NCI-H2081 treated with DMSO at 0.1 percent for 48 hours (cell line): ENCODE measurements at regions not wholly inside any gene's neighbourhood (a gene's known extent, or its start where the extent isn't known, plus 50 kb on each side); places are given as distances from the start of the nearest gene placed in this dataset.
"Not testable (repeated sequence)": the region's sequence is repeated elsewhere in the genome, so short reads cannot be mapped to it uniquely, and the experiment has no call there.

ENCODE experiments used
- DNase-seq: peaks from one replicate; lab custom pipeline; 2025; lab: John Stamatoyannopoulos, UW

DNA sequence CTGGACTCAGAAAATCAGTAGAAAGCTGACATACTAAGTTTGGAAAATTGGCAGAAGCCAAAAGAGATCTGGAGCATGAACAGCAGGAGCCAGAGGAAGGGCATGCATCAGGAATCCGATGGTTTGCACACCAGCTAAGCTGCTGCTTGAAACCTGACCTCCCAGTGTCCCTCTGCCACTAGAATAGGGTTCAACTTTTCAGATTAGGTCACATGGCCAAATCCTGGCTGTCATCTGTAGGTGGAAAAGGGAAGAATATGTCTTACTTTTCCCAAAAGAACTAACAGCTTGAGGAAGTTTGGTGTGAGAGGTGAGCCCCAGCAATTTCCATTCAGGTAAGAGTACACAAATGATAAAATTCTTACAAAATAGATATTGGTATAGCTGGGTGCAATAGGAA, 732.6 kb downstream of the RERGL start:
- no peak for DNase-seq

DNA sequence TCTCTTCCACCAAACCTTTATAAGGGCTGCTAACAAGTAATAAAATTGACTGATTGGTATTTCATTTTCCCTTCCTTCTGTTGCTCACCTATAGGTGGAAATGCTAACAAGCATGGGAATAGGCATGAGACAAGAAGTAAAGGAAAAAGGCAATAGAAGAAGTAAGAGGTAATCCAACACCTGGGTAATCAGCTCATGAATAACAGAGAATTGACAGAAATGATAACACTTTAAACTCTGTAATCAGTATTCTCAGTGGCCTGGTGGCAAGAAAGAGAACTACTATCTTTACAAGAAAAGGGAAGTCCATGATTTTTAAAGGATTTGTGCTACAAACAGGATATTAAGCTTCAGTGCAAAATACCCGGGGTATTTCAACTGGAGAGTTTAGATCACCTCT, 737.8 kb downstream of the RERGL start:
- DNase-seq = no peak

DNA sequence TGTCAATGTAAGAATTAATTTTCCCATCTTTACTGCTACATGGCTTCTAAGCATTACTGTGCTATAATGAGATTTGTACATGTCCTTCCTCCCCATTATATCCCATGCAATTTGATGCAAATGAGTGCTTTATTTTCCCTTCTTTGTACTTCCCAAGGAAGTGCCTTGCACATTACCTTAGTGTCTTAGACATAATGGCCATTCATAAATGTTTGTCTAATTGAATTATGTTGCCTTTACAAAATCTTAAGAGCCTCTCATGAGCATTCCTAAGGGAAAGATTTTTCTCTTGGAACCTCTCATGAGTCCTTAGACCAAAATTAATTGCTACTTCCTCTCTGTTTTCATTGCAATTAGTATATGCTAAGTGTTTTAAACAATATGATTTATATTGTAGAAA, 741.7 kb downstream of the RERGL start:
- no peak for DNase-seq

DNA sequence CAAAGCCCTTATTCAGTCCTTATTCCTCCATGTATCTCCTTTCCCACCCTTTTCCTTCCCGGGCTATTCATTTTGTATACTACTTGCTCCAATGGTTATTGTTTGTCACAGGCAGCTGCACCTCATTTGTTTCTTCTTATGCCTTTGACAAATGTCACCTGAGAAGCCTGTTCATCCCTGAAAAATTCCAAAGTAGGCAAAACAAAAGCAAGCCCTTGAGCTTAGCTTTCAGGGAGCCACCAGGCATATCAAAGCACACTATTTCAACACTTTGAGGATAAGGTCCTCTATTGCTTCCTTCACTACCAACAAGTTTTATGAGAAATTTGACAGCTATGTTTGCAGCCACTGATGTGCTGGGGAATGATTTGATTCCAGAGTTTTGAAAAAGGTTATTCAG, 738.7 kb upstream of the LMO3 start:
- DNase-seq = no peak

DNA sequence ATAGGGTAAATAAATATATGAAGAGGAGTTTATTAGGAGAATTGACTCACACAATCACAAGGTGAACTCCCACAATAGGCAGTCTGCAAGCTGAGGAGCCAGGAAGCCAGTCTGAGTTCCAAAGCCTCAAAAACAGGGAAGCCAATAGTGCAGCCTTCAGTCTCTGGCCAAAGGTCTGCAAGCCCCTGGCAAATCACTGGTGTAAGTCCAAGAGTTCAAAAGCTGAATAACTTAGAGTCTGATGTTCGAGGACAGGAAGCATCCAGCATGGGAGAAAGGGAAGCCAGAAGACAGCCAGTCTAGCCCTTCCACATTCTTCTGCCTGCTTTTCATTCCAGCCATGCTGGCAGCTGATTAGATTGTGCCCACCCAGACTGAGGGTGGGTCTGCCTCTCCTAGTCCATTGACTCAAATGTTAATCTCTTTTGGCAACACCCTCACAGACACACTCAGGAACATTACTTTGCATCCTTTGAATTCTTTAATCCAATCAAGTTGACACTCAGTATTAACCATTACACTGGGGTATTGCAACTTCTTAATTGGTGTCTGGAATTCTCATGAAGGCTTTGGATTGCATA, 736.5 kb upstream of the LMO3 start:
- DNase-seq = no peak

DNA sequence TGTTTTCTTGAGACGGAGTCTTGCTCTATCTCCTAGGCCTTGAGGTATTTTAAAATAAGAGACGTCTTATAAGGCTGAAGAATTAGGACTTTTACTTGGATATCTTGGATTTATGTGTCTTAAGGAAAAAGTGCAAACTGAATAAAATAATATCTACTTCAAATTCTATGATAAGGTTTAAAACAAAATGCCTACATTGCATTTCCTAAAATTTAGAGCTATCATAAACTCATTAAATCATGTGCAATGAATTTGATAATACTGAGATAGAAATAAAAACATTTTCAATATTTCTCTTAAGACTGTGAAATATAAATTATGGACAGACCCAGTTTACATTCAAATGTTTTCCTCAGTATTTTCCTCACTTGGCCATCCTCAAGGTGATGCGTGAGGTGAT, 729.5 kb upstream of the LMO3 start:
- DNase-seq = no peak

DNA sequence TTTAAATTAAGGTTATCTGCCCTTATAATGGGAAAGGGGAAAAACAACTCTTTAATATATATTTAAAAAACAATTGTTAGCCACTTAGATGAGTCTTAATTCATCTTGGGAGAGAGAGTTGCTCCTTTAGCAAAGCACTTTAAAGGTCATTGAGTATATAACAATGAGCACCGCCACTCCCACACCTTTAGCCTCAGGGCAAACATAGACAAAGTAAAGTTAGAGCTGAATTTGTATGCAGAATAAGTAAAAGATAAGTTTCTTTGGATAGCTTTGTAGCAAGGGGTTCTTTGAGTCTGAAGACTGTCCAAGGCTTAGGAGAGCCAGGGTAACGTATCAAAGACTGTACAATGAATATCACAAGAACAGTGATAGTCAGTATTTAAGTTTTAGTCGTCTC, 728.8 kb upstream of the LMO3 start:
- no peak for DNase-seq

DNA sequence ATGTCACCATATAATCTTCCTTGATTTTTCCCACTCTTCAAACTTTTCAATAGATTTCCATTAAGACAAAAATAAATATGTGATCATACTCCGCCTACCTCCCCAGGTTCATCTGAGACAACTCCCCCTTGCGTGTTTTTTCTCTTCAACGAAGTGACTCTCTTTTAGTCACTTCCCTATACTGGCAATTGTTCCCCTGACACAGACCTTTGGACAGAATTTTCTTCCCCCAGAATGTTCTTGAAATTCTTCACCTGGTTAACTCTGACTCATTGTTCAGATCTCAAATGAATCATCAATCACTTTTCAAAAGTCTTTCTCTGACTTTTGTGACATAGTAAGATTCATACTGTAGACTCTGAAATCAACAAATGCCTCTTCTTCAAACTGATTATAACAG, 727.3 kb upstream of the LMO3 start:
- DNase-seq = no peak

DNA sequence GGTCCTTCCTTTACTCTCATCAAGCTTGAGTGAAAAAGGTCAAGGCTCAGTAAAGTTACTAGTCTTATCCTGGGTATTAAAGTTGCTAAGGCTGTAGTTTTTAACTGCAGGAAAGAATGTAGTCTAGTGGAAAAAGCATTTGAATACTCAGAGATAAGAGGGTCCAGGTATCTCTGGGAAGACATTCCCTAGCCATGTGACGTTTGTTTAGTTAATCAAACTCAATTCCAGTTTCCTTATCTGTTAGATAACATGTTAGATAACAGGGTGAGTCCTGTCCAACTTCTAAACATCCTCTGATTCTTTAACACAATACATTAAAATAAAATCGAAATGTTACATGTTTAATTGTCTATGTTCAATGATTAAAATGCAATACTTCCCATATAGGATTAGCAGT, 720.7 kb upstream of the LMO3 start:
- no peak for DNase-seq

DNA sequence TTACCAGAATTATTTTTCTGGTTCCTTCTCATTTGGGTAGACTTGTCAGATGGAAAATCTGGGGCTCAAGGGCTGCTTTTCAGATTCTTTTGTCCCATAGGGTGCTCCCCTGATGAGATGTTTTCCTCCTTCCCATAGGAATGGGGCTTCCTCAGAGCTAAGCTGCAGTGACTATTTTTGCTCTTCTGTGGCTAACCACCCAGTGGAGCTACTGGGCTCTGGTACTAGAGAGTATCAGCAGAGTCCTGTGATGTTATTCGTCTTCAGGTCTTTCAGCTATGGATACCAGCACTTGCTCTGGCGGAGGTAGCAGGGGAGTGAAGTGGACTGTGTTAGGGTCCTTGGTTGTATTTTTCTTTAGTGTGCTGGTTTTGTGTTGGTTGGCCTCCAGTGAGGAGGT, 716.1 kb upstream of the LMO3 start:
- DNase-seq = no peak

DNA sequence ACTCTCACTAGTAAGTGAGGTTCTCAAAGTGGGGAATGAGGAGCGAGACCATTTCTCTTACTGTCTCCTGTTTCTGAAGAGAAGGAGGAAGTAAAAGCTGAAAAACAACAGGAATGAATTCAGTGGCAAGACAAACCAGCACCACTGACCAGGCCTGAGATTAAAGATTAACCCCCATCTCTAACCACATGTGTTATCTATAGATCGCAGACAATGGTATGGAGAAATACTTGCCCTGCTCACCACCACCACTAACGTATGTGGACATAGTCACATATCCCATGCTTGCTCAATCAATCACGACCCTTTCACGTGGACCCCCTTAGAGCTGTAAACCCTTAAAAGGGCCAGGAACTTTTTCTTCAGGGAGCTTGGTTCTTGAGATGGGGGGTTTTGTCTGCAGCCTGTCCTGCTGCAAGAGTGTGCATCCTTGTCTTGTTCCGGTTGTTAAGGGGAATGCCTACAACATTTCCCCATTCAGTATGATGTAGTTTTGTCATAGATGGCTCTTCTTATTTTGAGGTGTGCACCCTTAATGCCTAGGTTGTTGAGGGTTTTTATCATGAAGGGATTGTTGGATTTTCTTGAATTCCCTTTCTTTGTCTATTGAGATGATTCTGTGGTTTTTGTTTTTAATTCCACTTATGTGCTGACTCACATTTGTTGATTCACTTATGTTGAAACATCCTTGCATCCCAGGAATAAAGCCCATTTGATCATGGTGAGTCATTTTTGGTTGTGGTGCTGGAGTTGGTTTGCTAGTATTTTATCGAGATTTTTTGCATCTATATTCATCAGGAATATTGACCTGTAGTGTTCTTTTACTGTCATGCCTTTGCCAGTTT, 698.8 kb upstream of the LMO3 start:
- no peak for DNase-seq

DNA sequence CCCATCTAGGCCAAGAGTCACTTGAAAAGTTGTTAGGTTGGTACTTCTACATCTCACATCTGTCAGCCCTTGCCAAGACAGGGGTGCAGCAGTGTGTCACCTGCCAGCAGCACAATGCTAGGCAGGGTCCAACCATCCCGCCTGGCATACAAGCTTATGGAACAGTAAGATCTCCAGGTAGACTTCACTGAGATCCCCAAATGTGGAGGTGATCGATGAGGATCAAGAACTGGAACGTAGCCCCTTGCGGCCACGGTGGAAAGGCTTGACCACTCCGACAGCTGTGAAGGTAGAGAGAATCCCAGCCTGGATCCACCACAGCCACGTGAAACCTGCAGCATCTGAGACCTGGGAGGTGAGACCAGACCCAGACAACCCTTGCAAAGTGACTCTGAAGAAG, 696.0 kb upstream of the LMO3 start:
- no peak for DNase-seq

DNA sequence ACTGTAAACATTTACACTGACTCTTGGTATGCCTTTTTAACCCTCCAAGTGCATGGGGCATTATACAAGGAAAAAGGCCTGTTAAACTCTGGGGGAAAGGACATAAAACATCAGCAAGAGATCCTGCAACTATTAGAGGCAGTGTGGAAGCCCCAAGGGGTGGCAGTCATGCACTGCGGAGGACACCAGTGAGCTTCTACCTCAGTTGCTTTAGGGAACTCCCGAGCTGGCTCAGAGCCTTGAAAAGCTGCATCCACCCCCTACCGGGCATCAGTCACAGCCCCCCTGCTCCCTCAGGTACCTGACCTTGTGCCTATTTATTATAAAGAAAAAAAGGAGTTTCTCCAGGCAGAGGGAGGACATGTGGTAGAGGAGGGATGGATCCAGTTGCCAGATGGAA, 695.6 kb upstream of the LMO3 start:
- DNase-seq = no peak

DNA sequence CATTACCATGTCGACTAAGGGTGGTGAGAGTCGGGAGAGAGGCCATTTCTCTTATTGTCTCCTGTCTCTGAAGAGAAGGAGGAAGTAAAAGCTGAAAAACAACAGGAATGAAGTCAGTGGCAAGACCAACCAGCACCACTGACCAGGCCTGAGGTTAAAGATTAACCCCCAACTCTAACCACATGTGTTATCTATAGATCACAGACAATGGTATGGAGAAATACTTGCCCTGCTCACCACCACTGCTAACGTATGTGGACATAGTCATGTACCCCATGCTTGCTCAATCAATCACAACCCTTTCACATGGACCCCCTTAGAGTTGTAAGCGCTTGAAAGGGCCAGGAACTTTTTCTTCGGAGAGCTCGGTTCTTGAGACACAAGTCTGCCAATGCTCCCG, 690.9 kb upstream of the LMO3 start:
- no peak for DNase-seq

DNA sequence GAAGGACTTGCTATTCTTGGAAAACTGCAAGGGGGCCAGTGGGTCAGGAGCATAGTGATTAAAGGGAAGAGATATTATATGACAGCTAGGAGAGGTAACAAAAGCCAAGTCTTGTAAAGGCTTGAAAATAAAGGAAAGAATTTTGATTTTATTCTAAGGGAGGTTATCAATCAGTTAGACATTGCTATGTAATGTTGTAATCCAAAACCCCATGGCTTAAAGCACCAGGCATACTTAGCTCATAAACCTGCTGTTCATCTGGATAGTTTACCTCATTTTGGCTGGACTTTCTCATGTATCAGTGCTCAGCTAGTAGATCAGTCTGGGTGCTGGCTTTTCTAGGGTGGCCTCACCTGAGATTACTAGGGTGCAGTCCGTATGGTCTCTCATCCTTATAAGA, 680.9 kb upstream of the LMO3 start:
- no peak for DNase-seq

DNA sequence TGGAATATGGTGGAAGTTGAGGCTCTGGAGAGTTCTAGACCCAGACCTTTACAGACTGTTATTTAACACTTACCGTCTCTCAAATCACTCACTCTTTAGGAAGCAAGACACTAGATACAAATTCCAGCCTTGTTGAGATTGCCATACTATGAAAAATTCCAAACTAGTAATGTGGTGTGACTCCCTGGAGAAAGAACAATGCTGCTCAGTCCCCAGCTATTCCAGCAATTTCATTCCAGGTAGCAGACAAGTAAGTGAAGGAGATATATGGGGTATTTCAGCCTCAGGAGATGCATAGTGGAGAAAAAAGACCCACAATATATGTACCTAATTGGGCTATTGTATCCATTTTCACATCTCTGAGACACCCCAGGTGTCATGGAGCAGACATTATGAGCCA, 678.9 kb upstream of the LMO3 start:
- no peak for DNase-seq

DNA sequence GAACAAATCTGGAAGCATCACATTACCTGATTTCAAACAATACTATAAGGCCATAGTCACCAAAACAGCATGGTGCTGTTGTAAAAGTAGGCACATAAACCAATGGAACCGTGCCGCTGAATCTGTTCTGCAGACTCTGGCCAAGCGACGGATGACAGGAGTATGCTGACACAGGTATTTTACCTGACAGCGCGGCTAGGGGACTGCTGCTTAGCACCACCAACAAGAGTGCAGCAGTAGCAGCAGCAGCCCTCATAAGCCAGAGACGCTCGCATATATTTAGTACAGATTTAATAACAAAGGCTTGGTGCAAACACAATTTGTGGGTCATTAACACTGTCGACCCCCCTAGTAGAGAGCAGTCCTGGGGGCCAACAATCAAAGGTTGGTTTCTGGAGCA, 677.6 kb upstream of the LMO3 start:
- no peak for DNase-seq

DNA sequence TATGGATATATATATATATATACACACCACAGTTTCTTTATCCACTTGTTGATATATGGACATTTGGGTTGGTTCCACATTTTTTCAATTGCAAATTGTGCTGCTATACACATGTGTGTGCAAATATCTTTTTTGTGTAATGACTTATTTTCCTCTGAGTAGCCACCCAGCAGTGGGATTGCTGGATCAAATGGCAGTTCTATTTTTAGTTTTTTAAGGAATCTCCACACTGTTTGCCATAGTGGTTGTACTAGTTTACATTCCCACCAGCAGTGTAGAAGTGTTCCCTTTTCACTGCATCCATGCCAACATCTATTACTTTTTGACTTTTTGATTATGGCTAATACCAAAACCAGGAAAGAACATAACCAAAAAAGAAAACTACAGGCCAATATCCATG, 676.2 kb upstream of the LMO3 start:
- DNase-seq = not testable (repeated sequence)

DNA sequence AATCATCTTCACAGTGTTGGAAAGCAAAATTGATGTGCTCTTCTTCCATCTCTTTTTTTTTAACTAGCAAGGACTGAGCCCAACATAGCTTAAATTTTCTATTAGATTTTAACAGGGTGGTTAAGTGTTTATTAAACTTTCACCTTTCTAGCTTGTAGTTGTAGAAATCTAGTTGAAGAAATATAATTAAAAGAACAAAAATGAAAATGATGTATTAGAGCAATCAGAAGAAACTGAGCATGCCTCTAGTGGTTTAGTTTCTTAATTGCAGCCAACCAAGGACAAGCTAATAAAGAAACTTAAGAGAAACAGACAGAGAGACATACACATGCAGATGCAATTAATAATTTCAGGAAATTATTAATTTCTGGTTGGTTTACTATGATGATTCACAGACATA, 673.0 kb upstream of the LMO3 start:
- no peak for DNase-seq

DNA sequence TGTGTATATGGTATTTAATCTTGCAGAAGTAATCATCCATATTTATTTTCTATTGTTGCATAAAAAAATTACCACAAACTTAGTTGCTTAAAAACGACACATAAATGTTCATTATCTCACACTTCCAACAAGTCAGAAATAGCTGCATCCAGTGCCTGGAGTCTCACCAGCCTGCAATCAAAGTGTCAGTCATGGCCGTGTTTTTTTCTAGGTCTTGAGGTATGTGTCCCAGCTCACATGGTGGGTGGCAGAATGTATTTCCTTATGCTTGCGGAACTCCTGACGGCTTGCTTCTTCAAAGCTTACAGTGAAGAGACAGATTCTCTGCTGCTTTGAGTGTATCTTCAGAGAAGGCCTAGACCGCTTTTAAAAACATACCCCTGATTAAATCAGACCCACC, 670.2 kb upstream of the LMO3 start:
- DNase-seq = no peak

DNA sequence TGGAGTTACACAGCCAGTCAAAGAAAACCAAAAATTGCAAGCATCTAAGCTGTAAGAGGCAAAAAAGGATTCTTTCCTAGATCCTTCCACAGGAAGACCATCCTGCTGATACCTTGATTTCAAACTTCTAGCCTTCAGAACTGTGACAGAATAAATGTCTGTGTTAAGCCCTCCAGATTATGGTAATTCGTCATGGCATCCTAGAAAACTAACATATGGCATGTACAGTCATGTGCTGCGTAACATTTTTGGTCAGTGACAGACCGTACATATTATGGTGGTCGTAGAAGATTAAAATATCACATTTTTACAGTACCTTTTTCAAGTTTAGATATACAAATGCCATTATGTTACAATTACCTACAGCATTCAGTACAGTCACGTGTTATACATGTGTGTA, 660.9 kb upstream of the LMO3 start:
- DNase-seq = no peak

DNA sequence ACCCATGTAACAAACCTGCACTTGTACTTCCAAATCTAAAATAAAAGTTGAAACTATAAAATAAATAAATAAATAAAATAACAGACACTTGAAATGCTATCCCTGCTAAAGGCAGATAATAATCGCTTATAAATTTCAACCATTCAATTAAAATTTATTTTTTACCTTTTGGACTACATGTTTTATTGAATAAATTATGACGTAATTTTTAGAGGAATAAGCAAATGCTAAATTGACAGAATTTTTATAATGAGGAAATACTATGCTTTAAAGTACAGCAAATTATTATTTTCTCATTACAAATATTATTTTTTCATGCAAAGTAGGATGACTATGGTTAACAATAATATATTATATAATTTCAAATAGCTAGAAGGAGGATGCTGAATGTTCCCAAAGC, 658.6 kb upstream of the LMO3 start:
- no peak for DNase-seq

DNA sequence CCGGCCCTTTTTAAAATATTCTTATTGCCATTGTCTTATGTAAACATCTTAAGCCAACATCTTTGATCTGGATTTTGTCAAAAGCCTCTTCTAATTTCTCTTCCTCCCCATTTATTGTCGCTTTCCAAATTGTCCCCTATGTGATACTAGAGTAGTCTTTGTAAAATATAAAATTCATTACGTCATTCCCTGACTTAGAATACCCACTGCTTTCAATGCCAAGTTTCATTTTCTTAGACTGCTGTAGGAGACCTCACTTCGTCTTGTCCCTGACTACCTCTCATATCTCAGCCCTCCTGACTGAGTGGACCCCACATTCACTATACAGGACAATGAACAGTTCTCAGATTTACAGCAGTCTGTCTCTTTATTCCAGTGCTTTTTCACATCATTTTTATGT, 633.9 kb upstream of the LMO3 start:
- no peak for DNase-seq

DNA sequence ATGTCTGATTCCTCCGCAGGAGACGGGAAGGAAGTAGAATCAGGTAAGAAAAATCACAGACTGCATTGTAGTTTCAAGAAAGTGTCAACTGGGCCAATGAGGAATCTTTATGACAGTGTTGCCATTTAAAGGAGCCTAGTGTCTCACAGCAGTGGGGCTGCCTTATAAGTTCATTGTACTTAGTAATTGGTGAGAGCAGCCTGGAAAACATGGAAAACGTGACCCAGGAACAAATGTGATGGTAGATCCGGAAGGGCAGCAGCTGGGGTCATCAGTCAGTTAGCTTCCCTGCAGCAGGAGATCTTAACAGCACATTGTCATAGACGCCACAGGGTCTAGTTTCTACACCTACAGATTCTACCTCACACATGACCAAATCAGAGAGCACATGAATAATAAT, 630.0 kb upstream of the LMO3 start:
- DNase-seq = no peak
